ENCODE measurements at regions not wholly inside any gene's neighbourhood (a gene's known extent, or its start where the extent isn't known, plus 50 kb on each side); places are given as distances from the start of the nearest gene placed in this dataset.

GRCh38 chr17:53538129-53538617 is 284.6 kb upstream of the KIF2B start:
- Mint-ChIP-seq H3K27me3 (ENCODE audit: insufficient read depth) (no peaks in the 10 kb centered on the region), H3K27ac (no peak overlapping the region), H3K4me3 (no peak overlapping the region), H3K4me1 (ENCODE audit: low read depth) (no peaks in the 10 kb centered on the region), H3K36me3 (ENCODE audit: low read depth) (no peaks in the 10 kb centered on the region), H3K9me3 (peaks cover 20% of the 10 kb centered on the region)
- DNase-seq, result no peak
- TF ChIP-seq CTCF (IDR thresholded peaks at IDR 0.05), result no peak

- Mint-ChIP-seq H3K27ac (no peak overlapping the region), H3K36me3 (ENCODE audit: low read depth) (no peaks in the 10 kb centered on the region; the same call in 1 of the 2 replicates), H3K4me1 (ENCODE audit: low read depth) (no peaks in the 10 kb centered on the region), H3K9me3 (peaks cover 28% of the 10 kb centered on the region), H3K27me3 (ENCODE audit: insufficient read depth) (peaks cover 2% of the 10 kb centered on the region; the same call in 1 of the 2 replicates), H3K4me3 (no peak overlapping the region)
- TF ChIP-seq CTCF (IDR thresholded peaks at IDR 0.05), result no peak
- DNase-seq, result no peak
Measured at GRCh38 chr17:53527473-53527872, 295.3 kb upstream of the KIF2B start.

- H3K4me3 Mint-ChIP-seq, result no peak overlapping the region
- no peaks in the 10 kb centered on the region for H3K4me1 Mint-ChIP-seq (ENCODE audit: low read depth)
- TF ChIP-seq CTCF (IDR thresholded peaks at IDR 0.05), result no peak
- H3K27ac Mint-ChIP-seq, result no peak overlapping the region
- no peak for DNase-seq
- H3K9me3 Mint-ChIP-seq, result peaks cover 24% of the 10 kb centered on the region
- H3K36me3 Mint-ChIP-seq (ENCODE audit: low read depth), result no peaks in the 10 kb centered on the region; the same call in 1 of the 2 replicates
- peaks cover 2% of the 10 kb centered on the region; the same call in 1 of the 2 replicates for H3K27me3 Mint-ChIP-seq (ENCODE audit: insufficient read depth)
Measured at GRCh38 chr17:53525590-53525989, 297.1 kb upstream of the KIF2B start.

GRCh38 chr17:53516636-53517035 is 306.1 kb upstream of the KIF2B start:
- Mint-ChIP-seq H3K4me3 (no peak overlapping the region), H3K4me1 (ENCODE audit: low read depth) (no peaks in the 10 kb centered on the region), H3K9me3 (peaks cover 37% of the 10 kb centered on the region), H3K27me3 (ENCODE audit: insufficient read depth) (peaks cover 1% of the 10 kb centered on the region; the same call in 1 of the 2 replicates), H3K36me3 (ENCODE audit: low read depth) (no peaks in the 10 kb centered on the region), H3K27ac (no peak overlapping the region)
- no peak for DNase-seq
- TF ChIP-seq CTCF (IDR thresholded peaks at IDR 0.05), result peak; percentile 7; the same call in 1 of the 2 replicates

- peaks cover 42% of the 10 kb centered on the region for H3K9me3 Mint-ChIP-seq
- H3K4me3 Mint-ChIP-seq, result no peak overlapping the region
- H3K36me3 Mint-ChIP-seq (ENCODE audit: low read depth), result no peaks in the 10 kb centered on the region
- TF ChIP-seq CTCF (IDR thresholded peaks at IDR 0.05), result no peak
- H3K4me1 Mint-ChIP-seq (ENCODE audit: low read depth), result no peaks in the 10 kb centered on the region
- no peak for DNase-seq
- no peaks in the 10 kb centered on the region for H3K27me3 Mint-ChIP-seq (ENCODE audit: insufficient read depth)
- no peak overlapping the region for H3K27ac Mint-ChIP-seq
Measured at GRCh38 chr17:53499277-53499676, 323.4 kb upstream of the KIF2B start.

- Mint-ChIP-seq H3K4me1 (ENCODE audit: low read depth) (no peaks in the 10 kb centered on the region), H3K36me3 (ENCODE audit: low read depth) (no peaks in the 10 kb centered on the region), H3K9me3 (peaks cover 50% of the 10 kb centered on the region), H3K27me3 (ENCODE audit: insufficient read depth) (no peaks in the 10 kb centered on the region), H3K27ac (no peak overlapping the region), H3K4me3 (no peak overlapping the region)
- DNase-seq, result no peak
- TF ChIP-seq CTCF (IDR thresholded peaks at IDR 0.05), result no peak
Measured at GRCh38 chr17:53496356-53496755, 326.4 kb upstream of the KIF2B start.
